HFFc6 (cell line): ENCODE measurements at regions not wholly inside any gene's neighbourhood (a gene's known extent, or its start where the extent isn't known, plus 50 kb on each side); places are given as distances from the start of the nearest gene placed in this dataset.
"Not testable (repeated sequence)": the region's sequence is repeated elsewhere in the genome, so short reads cannot be mapped to it uniquely, and the experiment has no call there.

Experiments used
- DNase-seq: peaks from one replicate; pipeline ENCODE4 v3.0.0-alpha.2; 2018
- H3K27ac Mint-ChIP-seq: 2 replicates; pipeline ENCODE4 v1.8.0; 2020; ENCODE audit warnings: mild to moderate bottlenecking, mixed read lengths
- H3K27me3 Mint-ChIP-seq: 2 replicates; pipeline ENCODE4 v1.8.0; 2021; ENCODE audit warnings: mild to moderate bottlenecking, moderate library complexity, mixed read lengths; ENCODE audit not compliant: insufficient read depth
- H3K36me3 Mint-ChIP-seq: 2 replicates; pipeline ENCODE4 v1.8.0; 2021; ENCODE audit warnings: low read depth, mixed read lengths
- H3K4me1 Mint-ChIP-seq: 2 replicates; pipeline ENCODE4 v1.8.0; 2020; ENCODE audit warnings: low read depth, mixed read lengths
- H3K4me3 Mint-ChIP-seq: 2 replicates; pipeline ENCODE4 v1.8.0; 2020; ENCODE audit warnings: mild to moderate bottlenecking, moderate library complexity, mixed read lengths
- H3K9me3 Mint-ChIP-seq: 2 replicates; pipeline ENCODE4 v1.8.0; 2020; ENCODE audit warnings: mild to moderate bottlenecking, mixed read lengths

GRCh38 chr10:47600604-47601003 is 77.2 kb upstream of the AGAP9 start:
- H3K9me3 Mint-ChIP-seq, H3K27ac Mint-ChIP-seq: not testable (repeated sequence)

DNA sequence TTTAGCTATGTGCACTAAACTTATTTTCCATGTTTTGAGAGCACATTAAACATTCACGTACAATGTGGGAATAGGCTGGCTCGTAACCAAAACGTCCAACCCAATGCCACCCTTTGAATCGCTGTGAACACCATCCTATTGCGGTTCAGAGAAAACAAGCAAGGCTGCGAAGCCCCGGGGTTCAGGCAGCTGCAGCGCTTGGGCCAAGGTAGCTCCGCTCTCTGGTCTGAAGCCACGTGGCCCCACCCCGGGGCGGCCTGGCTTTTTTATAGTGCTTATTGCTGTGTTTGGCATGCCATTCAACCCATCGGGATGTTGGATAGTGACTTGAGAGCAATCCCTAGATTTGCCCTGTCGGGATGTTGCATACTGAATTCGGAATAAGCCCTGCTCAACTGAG is 76.7 kb upstream of the AGAP9 start:
- H3K4me3 Mint-ChIP-seq, H3K27ac Mint-ChIP-seq, H3K27me3 Mint-ChIP-seq, H3K4me1 Mint-ChIP-seq, H3K36me3 Mint-ChIP-seq, DNase-seq, H3K9me3 Mint-ChIP-seq: not testable (repeated sequence)

More at GRCh38 chr10:47600604-47601003, 77.2 kb upstream of the AGAP9 start:
- H3K36me3 Mint-ChIP-seq, H3K4me1 Mint-ChIP-seq, H3K4me3 Mint-ChIP-seq, DNase-seq, H3K27me3 Mint-ChIP-seq: not testable (repeated sequence)

DNA sequence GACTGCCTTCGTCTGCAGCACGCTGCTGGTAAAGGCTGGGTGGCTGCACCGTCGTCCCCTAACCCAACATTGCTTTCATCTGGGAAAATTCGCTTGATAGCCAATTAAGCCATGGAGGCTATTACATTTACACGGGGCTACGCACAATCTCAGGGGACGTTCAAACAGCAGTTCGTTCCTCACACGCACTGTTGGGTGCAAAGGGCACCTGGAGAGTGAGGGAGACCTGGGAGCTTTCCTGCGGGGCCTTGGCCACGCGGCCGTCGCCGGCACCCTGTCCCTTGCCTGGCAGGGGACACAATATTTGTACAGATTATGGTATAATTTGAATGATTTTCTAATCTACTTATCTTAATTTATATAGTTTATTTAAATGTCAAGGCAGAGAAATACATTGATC is 76.2 kb upstream of the AGAP9 start:
- H3K36me3 Mint-ChIP-seq, DNase-seq, H3K4me3 Mint-ChIP-seq, H3K9me3 Mint-ChIP-seq, H3K4me1 Mint-ChIP-seq, H3K27me3 Mint-ChIP-seq, H3K27ac Mint-ChIP-seq: not testable (repeated sequence)

- H3K4me1 Mint-ChIP-seq, DNase-seq, H3K27me3 Mint-ChIP-seq, H3K36me3 Mint-ChIP-seq, H3K9me3 Mint-ChIP-seq, H3K27ac Mint-ChIP-seq, H3K4me3 Mint-ChIP-seq: not testable (repeated sequence)
These were observed 70.4 kb upstream of the AGAP9 start for GRCh38 chr10:47593805-47594204.

DNA sequence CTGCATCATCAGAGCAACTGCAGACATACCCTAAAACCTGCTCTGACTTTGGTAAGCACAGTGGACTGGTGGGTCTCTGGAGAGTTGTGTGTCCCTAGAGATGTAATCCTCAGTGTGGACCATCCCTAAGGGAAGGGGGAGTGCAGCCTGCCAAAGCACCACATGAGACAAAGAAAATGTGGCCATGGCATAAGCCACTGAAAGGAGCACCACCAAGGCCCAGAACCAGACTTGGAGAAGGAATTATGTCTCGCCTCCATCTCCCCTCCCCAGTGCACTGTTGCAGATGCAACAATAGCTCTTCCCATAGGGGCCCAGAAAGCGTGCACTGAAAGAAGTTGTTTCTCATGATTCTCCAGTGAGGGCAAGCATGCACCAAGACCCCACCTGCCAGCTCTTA is 69.7 kb upstream of the AGAP9 start:
- not testable (repeated sequence) for H3K27ac Mint-ChIP-seq, DNase-seq, H3K27me3 Mint-ChIP-seq, H3K36me3 Mint-ChIP-seq, H3K9me3 Mint-ChIP-seq, H3K4me1 Mint-ChIP-seq, H3K4me3 Mint-ChIP-seq

GRCh38 chr10:47590956-47591355 is 67.5 kb upstream of the AGAP9 start:
- DNase-seq, H3K4me1 Mint-ChIP-seq, H3K27ac Mint-ChIP-seq, H3K36me3 Mint-ChIP-seq, H3K9me3 Mint-ChIP-seq, H3K27me3 Mint-ChIP-seq, H3K4me3 Mint-ChIP-seq: not testable (repeated sequence)

DNA sequence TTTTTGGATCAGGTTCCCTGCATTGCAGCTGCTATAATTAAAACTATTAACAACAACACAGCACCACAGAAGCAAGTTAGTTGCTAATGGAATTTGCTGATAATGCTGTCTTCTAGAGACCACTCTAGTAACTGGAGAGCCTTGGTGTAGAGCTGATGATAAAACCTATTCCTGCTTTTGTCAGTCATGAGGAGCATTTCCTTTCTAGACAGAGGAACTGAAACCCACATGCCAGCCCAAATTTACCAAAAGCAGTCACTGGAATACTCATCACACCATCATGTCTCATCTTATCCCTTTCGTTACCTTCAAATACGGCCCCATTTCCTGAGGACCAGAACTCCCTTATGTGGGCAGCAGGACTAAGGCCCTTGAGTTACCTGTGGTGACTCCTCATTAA is 67.1 kb upstream of the AGAP9 start:
- not testable (repeated sequence) for H3K27me3 Mint-ChIP-seq, DNase-seq, H3K27ac Mint-ChIP-seq, H3K36me3 Mint-ChIP-seq, H3K9me3 Mint-ChIP-seq, H3K4me1 Mint-ChIP-seq, H3K4me3 Mint-ChIP-seq

- H3K9me3 Mint-ChIP-seq, H3K36me3 Mint-ChIP-seq, DNase-seq, H3K4me1 Mint-ChIP-seq, H3K4me3 Mint-ChIP-seq, H3K27ac Mint-ChIP-seq, H3K27me3 Mint-ChIP-seq: not testable (repeated sequence)
These were observed 58.6 kb upstream of the AGAP9 start for GRCh38 chr10:47582051-47582450.

GRCh38 chr10:47580063-47580462 is 56.6 kb upstream of the AGAP9 start:
- H3K9me3 Mint-ChIP-seq, DNase-seq, H3K4me3 Mint-ChIP-seq, H3K36me3 Mint-ChIP-seq, H3K27me3 Mint-ChIP-seq, H3K27ac Mint-ChIP-seq, H3K4me1 Mint-ChIP-seq: not testable (repeated sequence)

- not testable (repeated sequence) for H3K27me3 Mint-ChIP-seq, H3K4me3 Mint-ChIP-seq, DNase-seq, H3K9me3 Mint-ChIP-seq, H3K4me1 Mint-ChIP-seq, H3K36me3 Mint-ChIP-seq, H3K27ac Mint-ChIP-seq
These were observed 55.1 kb upstream of the AGAP9 start for GRCh38 chr10:47578547-47578946.
